ENCODE measurements at regions not wholly inside any gene's neighbourhood (a gene's known extent, or its start where the extent isn't known, plus 50 kb on each side); places are given as distances from the start of the nearest gene placed in this dataset.

GRCh38 chr14:56881181-56881580, 70.9 kb upstream of the OTX2 start:
- Mint-ChIP-seq H3K4me1 (ENCODE audit: low read depth, unreplicated experiment) (no peaks in the 10 kb centered on the region), H3K27ac (ENCODE audit: unreplicated experiment) (no peak overlapping the region), H3K27me3 (ENCODE audit: unreplicated experiment) (peaks cover 3% of the 10 kb centered on the region), H3K36me3 (ENCODE audit: unreplicated experiment) (peaks cover 5% of the 10 kb centered on the region), H3K4me3 (ENCODE audit: unreplicated experiment) (no peak overlapping the region), H3K9me3 (ENCODE audit: unreplicated experiment) (no peaks in the 10 kb centered on the region)
- no peak for DNase-seq
- TF ChIP-seq CTCF (IDR thresholded peaks at IDR 0.05; ENCODE audit: partially characterized antibody, unreplicated experiment) = no peak

DNA sequence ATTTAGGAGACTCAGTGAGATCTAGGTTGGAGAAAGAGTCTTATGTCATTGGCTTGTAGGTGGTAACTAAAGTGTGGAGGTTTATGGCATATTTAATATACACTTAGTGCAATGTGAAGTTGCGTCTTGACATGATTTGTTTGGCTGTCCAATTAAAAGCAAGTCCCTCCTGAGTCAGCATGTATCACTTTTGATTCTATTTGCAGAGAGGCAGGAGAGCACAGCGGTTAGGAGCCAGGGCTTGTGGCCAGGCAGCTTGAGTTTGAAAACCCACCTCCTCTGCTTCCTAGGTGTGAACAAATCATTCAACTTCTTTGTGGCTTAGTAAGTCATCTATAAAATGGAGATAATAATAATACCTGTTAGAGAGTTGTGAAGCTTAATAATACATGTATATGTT, 68.5 kb upstream of the OTX2 start:
- Mint-ChIP-seq H3K4me1 (ENCODE audit: low read depth, unreplicated experiment) (no peaks in the 10 kb centered on the region), H3K27me3 (ENCODE audit: unreplicated experiment) (no peaks in the 10 kb centered on the region), H3K27ac (ENCODE audit: unreplicated experiment) (no peak overlapping the region), H3K4me3 (ENCODE audit: unreplicated experiment) (no peak overlapping the region), H3K9me3 (ENCODE audit: unreplicated experiment) (no peaks in the 10 kb centered on the region), H3K36me3 (ENCODE audit: unreplicated experiment) (peaks cover 5% of the 10 kb centered on the region)
- TF ChIP-seq CTCF (IDR thresholded peaks at IDR 0.05; ENCODE audit: partially characterized antibody, unreplicated experiment) = no peak
- no peak for DNase-seq

- DNase-seq = no peak
- H3K36me3 Mint-ChIP-seq (ENCODE audit: unreplicated experiment) = peaks cover 5% of the 10 kb centered on the region
- TF ChIP-seq CTCF (IDR thresholded peaks at IDR 0.05; ENCODE audit: partially characterized antibody, unreplicated experiment) = no peak
- H3K27me3 Mint-ChIP-seq (ENCODE audit: unreplicated experiment) = peaks cover 2% of the 10 kb centered on the region
- no peak overlapping the region for H3K4me3 Mint-ChIP-seq (ENCODE audit: unreplicated experiment)
- H3K9me3 Mint-ChIP-seq (ENCODE audit: unreplicated experiment) = peaks cover 2% of the 10 kb centered on the region
- H3K4me1 Mint-ChIP-seq (ENCODE audit: low read depth, unreplicated experiment) = no peaks in the 10 kb centered on the region
- H3K27ac Mint-ChIP-seq (ENCODE audit: unreplicated experiment) = no peak overlapping the region
Observed at GRCh38 chr14:56875104-56875675, 64.9 kb upstream of the OTX2 start.

DNA sequence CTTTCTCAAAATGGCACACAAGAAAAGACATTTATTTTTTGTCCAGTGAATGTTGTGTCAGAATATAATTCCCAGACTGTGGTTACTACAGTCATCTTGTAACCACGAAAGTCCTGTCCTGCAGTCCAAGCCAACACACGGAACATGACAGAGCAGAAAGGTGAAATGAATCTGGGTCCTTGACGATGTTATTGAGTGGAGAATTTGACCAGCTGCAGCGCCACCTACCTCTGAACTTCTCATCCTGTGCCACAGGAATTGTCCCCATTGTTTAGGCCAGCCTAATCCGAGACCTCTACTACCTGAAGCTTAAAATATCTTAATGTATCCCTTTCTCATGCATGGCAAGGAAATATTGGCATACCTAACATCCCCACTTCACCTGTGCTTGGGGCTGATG, 64.1 kb upstream of the OTX2 start:
- Mint-ChIP-seq H3K9me3 (ENCODE audit: unreplicated experiment) (peaks cover 2% of the 10 kb centered on the region), H3K36me3 (ENCODE audit: unreplicated experiment) (no peaks in the 10 kb centered on the region), H3K27ac (ENCODE audit: unreplicated experiment) (no peak overlapping the region), H3K4me1 (ENCODE audit: low read depth, unreplicated experiment) (no peaks in the 10 kb centered on the region), H3K4me3 (ENCODE audit: unreplicated experiment) (no peak overlapping the region), H3K27me3 (ENCODE audit: unreplicated experiment) (peaks cover 2% of the 10 kb centered on the region)
- TF ChIP-seq CTCF (IDR thresholded peaks at IDR 0.05; ENCODE audit: partially characterized antibody, unreplicated experiment) = peak; percentile 36
- peak; percentile 39 for DNase-seq

- Mint-ChIP-seq H3K9me3 (ENCODE audit: unreplicated experiment) (peaks cover 2% of the 10 kb centered on the region), H3K27me3 (ENCODE audit: unreplicated experiment) (peaks cover 2% of the 10 kb centered on the region), H3K36me3 (ENCODE audit: unreplicated experiment) (no peaks in the 10 kb centered on the region), H3K4me3 (ENCODE audit: unreplicated experiment) (no peak overlapping the region), H3K27ac (ENCODE audit: unreplicated experiment) (no peak overlapping the region), H3K4me1 (ENCODE audit: low read depth, unreplicated experiment) (no peaks in the 10 kb centered on the region)
- TF ChIP-seq CTCF (IDR thresholded peaks at IDR 0.05; ENCODE audit: partially characterized antibody, unreplicated experiment) = no peak
- DNase-seq = no peak
Observed at GRCh38 chr14:56870336-56870735, 60.1 kb upstream of the OTX2 start.
